ENCODE measurements at regions not wholly inside any gene's neighbourhood (a gene's known extent, or its start where the extent isn't known, plus 50 kb on each side); places are given as distances from the start of the nearest gene placed in this dataset.
"Not testable (repeated sequence)": the region's sequence is repeated elsewhere in the genome, so short reads cannot be mapped to it uniquely, and the experiment has no call there.

DNA sequence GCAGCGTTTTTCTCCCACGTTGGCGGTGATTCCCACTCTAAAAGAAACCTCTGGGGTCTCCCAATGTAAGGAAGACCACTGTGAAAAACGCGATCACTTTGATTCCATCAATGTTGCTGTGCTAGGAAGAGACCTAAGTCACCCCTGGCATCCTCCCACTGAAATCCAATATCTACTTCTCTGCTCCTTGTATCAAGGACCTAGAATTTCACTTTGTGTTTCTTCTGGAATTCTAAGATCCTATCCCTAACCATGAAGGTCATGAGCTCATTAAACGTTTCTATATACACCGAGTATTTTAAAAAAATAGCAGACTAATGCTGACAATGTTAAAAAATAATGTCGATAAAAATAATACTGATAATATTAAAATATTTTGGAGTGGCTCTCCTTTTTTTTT lies 118.8 kb upstream of the MYO10 start:
- Mint-ChIP-seq H3K4me1 (ENCODE audit: unreplicated experiment) (peaks cover 9% of the 10 kb centered on the region), H3K27me3 (ENCODE audit: unreplicated experiment) (peaks cover 2% of the 10 kb centered on the region), H3K36me3 (ENCODE audit: low read depth, unreplicated experiment) (no peaks in the 10 kb centered on the region), H3K4me3 (ENCODE audit: unreplicated experiment) (no peak overlapping the region), H3K27ac (ENCODE audit: unreplicated experiment) (no peak overlapping the region), H3K9me3 (ENCODE audit: unreplicated experiment) (peaks cover 4% of the 10 kb centered on the region)
- no peak for DNase-seq (ENCODE audit: low spot score)
- TF ChIP-seq, protein P1, sequence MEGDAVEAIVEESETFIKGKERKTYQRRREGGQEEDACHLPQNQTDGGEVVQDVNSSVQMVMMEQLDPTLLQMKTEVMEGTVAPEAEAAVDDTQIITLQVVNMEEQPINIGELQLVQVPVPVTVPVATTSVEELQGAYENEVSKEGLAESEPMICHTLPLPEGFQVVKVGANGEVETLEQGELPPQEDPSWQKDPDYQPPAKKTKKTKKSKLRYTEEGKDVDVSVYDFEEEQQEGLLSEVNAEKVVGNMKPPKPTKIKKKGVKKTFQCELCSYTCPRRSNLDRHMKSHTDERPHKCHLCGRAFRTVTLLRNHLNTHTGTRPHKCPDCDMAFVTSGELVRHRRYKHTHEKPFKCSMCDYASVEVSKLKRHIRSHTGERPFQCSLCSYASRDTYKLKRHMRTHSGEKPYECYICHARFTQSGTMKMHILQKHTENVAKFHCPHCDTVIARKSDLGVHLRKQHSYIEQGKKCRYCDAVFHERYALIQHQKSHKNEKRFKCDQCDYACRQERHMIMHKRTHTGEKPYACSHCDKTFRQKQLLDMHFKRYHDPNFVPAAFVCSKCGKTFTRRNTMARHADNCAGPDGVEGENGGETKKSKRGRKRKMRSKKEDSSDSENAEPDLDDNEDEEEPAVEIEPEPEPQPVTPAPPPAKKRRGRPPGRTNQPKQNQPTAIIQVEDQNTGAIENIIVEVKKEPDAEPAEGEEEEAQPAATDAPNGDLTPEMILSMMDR (IDR thresholded peaks at IDR 0.05; ENCODE audit: unreplicated experiment): no peak

DNA sequence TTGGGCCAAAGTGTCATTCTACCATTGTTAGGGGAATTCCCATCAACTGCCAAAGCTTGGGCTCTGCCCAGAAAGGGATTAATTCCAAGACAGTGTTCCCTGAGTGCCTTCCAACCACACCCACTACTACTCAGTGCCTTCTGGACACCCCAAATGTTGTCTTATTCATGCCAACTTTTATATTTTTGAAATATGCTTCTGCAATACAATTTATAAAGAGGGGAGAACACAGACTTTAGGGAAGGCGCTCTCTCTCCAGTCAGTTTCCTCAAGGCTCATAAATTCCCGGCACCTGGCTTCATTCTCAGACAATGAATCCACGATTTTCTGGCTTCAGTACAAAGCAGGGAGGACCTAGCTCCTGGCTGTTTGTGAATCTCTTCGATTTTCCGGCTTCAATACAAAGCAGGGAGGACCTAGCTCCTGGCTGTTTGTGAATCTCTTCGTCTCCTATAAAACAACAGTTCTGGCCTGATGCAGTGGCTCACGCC lies 120.1 kb upstream of the MYO10 start:
- Mint-ChIP-seq H3K27me3 (ENCODE audit: unreplicated experiment) (peaks cover 2% of the 10 kb centered on the region), H3K27ac (ENCODE audit: unreplicated experiment) (no peak overlapping the region)
- DNase-seq (ENCODE audit: low spot score): no peak

DNA sequence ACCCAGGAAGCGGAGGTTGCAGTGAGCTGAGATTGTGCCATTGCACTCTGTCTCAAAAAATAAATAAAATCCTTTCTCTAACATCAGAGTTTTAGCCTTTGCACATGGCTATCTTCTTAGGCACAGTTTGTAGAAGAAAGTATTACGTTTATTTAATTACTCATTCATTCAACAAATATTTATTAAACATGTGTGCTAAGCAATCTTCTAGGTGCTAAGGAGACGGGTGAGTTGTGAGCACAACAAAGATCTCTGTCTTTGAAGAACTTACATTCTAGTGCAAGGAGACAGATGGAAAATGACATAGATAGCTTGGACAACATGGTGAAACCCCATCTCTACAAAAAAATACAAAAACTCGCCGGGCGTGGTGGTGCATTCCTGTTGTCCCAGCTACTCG lies 122.3 kb upstream of the MYO10 start:
- TF ChIP-seq, protein P1 (IDR thresholded peaks at IDR 0.05; ENCODE audit: unreplicated experiment): no peak
- no peak for DNase-seq (ENCODE audit: low spot score)
- Mint-ChIP-seq H3K36me3 (ENCODE audit: low read depth, unreplicated experiment) (no peaks in the 10 kb centered on the region), H3K4me1 (ENCODE audit: unreplicated experiment) (peaks cover 7% of the 10 kb centered on the region), H3K9me3 (ENCODE audit: unreplicated experiment) (peaks cover 4% of the 10 kb centered on the region), H3K4me3 (ENCODE audit: unreplicated experiment) (no peak overlapping the region), H3K27ac (ENCODE audit: unreplicated experiment) (no peak overlapping the region), H3K27me3 (ENCODE audit: unreplicated experiment) (peaks cover 4% of the 10 kb centered on the region)

More for the DNA sequence above, 120.1 kb upstream of the MYO10 start:
- H3K9me3 Mint-ChIP-seq (ENCODE audit: unreplicated experiment): peaks cover 4% of the 10 kb centered on the region
- TF ChIP-seq, protein P1 (IDR thresholded peaks at IDR 0.05; ENCODE audit: unreplicated experiment): no peak
- no peak overlapping the region for H3K4me3 Mint-ChIP-seq (ENCODE audit: unreplicated experiment)
- no peaks in the 10 kb centered on the region for H3K36me3 Mint-ChIP-seq (ENCODE audit: low read depth, unreplicated experiment)
- peaks cover 7% of the 10 kb centered on the region for H3K4me1 Mint-ChIP-seq (ENCODE audit: unreplicated experiment)

DNA sequence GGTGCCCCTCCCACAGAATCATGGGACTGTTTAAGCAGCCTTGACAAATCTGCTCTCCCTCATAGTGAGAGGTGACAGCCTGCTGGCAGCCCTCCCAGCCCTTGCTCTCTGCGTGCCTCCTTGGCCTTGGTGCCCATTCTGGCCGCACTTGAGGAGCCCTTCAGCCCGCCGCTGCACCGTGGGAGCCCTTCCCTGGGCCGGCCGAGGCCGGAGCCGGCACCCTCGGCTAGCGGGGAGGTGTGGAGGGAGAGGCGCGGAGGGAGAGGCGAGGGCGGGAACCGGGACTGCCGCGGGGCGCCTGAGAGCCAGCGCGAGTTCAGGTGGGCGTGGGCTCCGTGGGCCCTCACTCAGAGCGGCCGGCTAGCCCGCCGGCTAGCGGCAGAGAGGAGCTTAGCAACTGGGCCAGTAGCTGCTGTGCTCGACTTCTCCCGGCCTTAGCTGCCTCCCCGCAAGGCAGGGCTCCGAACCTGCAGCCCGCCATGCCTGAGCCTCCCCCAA lies 125.9 kb upstream of the MYO10 start:
- H3K4me3 Mint-ChIP-seq (ENCODE audit: unreplicated experiment): no peak overlapping the region
- TF ChIP-seq, protein P1 (IDR thresholded peaks at IDR 0.05; ENCODE audit: unreplicated experiment): no peak
- H3K27ac Mint-ChIP-seq (ENCODE audit: unreplicated experiment): no peak overlapping the region
- H3K9me3 Mint-ChIP-seq (ENCODE audit: unreplicated experiment): peaks cover 4% of the 10 kb centered on the region
- no peaks in the 10 kb centered on the region for H3K36me3 Mint-ChIP-seq (ENCODE audit: low read depth, unreplicated experiment)
- no peak for DNase-seq (ENCODE audit: low spot score)
- peaks cover 5% of the 10 kb centered on the region for H3K4me1 Mint-ChIP-seq (ENCODE audit: unreplicated experiment)
- H3K27me3 Mint-ChIP-seq (ENCODE audit: unreplicated experiment): peaks cover 4% of the 10 kb centered on the region

DNA sequence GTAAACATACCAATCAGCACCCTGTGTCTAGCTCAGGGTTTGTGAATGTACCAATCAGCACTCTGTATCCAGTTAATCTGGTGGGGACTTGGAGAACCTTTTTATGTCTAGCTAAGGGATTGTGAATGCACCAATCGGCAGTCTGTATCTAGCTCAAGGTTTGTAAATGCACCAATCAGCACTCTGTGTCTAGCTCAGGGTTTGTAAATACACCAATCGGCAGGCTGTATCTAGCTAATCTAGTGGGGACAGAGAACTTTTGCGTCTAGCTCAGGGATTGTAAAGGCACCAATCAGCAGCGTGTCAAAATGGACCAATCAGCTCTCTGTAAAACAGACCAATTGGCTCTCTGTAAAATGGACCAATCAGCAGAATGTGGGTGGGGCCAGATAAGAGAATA lies 126.7 kb upstream of the MYO10 start:
- H3K4me3 Mint-ChIP-seq (ENCODE audit: unreplicated experiment); H3K4me1 Mint-ChIP-seq (ENCODE audit: unreplicated experiment); H3K27me3 Mint-ChIP-seq (ENCODE audit: unreplicated experiment); DNase-seq (ENCODE audit: low spot score); H3K27ac Mint-ChIP-seq (ENCODE audit: unreplicated experiment); H3K36me3 Mint-ChIP-seq (ENCODE audit: low read depth, unreplicated experiment); H3K9me3 Mint-ChIP-seq (ENCODE audit: unreplicated experiment): not testable (repeated sequence)
